GM19238 (cell line): ENCODE measurements at regions not wholly inside any gene's neighbourhood (a gene's known extent, or its start where the extent isn't known, plus 50 kb on each side); places are given as distances from the start of the nearest gene placed in this dataset.

ENCODE experiments used
- DNase-seq: peaks from one replicate; pipeline ENCODE4 v3.0.0; 2011; ENCODE audit warnings: low spot score; ENCODE audit not compliant: insufficient read length

DNA sequence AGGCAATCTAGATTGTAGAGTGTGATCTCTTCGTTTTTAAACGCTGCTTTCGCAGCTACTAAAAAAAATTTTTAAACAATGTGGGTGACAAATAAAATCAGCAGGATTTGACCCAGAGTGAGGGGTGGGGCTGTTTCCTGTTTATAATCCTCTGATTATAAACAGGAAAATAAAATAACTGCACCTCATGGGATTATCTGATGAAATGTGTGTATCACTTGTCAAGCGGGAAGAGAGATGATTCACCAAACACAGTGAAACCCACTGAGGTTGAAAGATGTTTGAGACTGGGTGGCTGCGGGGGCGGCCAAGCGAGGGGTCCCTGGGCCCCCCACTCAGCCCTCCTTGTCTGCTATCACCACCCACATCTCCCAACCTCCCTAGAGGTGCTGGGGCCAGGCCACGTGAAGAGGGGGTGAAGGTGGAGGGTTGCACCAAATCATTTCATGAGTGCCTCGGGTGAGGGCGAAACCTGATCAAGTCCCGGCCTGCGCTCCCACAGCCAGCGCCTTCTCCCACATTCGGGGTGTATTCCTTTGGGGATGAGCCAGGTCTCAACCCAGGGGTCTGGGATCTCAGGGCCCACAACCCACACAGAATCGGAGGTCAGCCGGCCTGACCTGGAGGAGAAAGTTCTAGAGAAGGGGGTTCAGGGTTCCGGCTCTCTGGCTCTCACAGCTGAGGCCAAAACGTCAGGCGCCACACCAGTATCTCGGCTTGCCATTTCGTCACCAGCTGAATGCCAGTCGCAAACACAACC is 212.5 kb downstream of the BMP7 start:
- DNase-seq, result no peak

DNA sequence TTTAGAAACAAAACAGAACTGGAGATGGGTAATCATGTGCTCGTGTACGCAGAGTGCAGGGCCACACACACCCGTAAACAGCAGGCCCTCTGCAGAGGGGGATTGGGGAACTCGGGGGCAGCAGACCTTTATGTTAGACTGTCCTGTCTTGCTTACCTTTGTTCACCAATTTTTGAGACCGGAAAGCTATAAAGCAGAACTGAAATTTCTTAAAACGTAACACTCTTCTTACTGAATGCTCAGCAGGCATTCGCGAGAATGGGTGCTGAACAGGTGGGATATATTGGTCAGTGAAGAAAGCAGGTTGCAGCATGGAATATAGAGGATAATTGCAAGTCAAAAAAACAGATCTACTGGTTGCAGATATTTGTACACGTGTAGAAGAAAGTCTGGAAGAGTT is 211.1 kb downstream of the BMP7 start:
- DNase-seq, result no peak

DNA sequence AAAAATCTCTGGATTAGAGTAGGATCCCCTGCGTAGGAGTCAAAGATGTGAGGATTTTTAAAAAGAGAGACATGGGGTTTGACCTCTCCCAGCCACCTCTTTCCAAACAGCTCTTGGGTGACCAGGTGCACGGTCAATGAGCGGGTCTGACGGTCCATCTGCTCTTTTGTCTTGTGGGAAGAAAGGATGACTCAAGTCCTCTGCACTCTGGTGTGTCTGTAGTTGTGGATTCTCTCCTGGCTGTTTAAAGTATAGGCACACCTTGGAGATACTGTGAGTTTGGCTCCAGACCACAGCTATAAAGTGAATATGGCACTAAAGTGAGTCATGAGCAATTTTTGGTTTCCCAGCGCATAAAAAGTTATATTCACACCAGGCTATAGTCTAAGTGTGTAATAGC is 209.8 kb downstream of the BMP7 start:
- DNase-seq, result no peak

DNA sequence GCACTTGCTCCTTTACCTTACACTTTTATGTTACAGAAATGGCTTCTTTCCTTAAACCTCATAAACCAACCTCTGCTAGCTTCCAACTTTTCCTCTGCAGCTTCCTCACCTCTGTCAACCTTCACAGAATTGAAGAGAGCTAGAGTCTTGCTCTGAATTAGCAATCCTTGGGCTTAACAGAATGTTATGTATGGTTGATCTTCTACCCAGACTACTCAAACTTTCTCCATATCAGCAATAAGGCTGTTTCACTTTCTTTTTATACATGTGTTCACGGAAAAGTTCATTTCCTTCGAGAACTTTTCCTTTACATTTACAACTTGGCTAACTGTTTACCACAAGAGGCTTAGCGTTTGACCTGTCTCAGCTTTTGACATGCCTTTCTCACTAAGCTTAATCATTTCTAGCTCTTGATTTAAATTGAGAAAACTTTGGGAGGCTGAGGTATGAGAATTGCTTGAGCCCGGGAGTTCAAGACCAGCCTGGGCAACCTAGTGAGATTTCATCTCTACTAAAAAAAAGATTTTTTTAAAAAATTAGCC is 207.3 kb downstream of the BMP7 start:
- DNase-seq, result no peak

DNA sequence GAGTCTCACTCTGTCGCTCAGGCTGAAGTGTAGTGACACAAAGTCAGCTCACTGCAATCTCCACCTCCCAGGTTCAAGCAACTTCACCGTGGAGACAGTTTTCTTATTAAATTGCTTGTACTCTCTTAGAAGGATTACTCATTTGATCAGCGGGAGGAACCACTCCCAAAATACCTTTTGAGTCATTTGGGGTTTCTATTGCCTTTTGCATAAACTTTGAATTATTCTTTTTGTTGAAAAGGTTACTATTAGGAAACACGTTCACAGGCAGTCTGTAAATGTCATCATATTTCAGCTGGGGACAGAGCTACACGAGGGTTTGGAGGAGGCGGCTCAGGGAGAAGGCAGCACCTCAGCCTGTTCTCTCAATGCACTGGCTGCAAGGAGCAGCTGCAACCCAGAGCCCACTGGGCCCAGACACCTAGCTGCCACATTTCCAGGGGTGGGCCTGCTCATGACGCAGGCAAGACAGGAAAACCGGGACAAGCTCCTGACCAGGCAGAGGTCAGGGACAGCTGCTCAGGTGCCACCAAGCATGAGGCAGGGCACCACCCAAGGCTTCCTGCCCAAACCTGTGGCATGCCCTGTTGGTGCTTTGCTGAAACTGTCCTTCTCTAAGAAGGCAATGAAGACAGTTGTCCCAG is 205.9 kb downstream of the BMP7 start:
- DNase-seq, result no peak

DNA sequence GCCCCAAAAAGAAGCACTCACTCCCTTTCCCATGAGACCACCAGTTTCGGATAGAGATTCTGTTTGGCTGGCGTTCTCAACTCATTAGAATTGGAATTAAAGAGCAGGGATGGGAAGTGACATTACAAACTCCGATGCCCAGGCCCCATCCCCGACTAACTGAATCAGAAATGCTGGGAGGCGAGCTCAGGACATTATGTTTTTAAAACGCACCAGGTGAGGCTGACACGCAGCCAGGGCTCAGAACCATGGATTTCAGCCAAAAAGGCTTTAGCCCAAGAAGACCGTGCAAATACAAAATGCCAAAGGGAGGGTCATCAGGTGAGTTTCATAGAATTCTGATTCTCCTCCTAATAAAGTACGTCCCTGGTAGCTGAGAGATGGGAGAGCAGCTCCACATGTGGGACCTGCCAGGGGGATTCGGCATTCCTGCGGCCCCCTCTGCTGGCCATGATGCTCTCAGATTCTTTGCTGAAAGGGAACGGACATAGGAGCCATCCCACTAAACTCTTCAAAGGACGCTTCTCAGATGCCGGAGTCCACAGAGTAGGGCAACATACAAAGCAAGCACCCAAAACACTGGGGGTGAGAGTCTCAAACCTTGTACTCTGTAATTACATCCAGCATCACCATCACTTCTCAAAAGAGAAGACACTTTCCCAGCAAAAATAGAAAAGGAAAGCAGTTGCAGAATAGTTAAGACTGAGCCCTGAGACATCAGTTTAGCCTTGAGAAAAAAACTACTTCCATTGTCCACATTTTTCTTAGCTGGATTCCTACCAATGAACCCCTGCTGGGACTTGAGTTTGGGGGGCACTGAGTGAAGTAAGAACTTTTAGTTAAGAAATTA is 205.2 kb downstream of the BMP7 start:
- DNase-seq, result no peak

DNA sequence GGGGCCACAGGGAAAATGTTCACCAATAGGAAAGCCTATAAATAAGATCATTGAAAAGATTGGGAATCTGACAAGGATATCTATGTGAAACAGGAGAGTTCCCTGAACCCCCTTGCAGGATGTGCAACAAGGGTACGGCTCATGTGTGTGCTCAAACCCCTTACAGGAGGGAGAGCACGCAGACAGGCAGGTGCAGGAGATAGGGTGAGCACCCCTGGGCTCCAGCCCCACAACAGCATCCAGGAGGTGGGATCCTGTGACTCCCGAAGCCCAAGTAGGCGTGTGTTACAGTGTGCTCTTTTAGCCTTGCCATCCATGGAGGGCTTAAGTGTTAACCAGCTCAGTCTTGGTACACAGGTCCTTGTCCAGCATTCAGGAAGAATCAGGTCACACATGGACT is 204.2 kb downstream of the BMP7 start:
- DNase-seq, result no peak

DNA sequence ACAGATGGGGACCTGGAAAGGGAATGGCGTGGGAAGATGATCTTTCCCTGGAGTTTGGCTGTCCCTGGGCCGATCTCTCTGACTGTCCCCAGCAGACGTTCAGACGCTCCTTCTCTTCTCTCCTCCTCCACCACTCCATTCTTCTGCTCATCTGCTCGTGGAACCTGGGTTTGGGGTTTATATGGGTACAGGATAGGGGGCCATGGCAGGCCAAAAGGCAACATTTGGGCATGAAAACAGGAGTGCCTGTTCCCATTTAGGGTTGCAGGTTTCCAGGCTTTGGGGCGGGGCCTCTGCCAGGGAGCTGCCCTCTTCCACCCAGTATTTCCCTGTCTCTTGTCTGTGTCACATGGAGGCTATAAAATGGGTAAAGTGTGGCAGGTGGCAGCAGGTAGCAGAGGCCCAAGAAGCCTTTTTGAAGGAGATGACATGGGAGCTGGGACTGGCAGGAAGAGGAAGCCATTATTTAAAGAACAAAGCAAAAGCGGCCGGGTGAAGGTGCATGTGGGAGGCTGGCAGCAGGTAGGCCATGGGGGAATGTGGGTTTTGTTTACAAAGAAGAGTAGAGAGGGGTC is 203.7 kb downstream of the BMP7 start:
- no peak for DNase-seq

DNA sequence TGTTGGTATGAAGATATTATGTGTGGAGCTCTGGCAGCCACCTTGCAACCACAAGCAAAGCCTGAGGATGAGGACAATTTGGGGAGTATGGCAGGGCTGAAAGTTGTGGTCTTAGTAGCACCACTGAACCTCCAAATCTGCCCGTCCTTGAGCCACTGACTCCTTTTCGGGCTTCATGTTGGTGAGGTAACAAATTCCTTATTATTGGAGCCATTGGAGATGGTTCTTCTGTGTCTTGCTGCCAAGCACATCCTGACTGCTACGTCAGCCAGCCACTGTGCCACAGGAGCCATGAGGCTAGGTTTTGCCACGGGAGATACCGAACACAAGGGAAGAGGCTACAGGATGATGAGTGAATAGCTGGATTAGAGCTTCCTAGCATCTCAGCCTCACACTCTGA is 201.6 kb downstream of the BMP7 start:
- no peak for DNase-seq

DNA sequence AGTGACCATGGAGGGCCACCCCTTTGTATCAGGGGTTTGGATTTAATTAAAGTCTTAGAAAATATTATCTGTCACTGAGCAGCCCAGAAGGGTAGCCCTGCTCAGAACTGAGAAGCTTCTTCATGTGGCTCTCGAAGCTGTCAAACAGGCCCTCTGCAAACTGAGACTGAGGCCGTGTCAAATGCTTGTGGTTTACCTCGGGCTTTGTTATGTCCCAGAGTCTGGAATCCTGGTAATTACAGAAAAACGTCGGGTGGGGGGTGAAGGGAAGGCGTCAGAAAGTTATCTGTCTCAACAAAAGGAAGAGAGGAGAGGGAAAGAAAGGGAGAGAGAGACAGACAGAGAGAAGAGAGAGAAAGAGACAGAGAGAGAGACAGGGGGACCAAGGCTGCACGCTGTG is 200.8 kb downstream of the BMP7 start:
- no peak for DNase-seq

DNA sequence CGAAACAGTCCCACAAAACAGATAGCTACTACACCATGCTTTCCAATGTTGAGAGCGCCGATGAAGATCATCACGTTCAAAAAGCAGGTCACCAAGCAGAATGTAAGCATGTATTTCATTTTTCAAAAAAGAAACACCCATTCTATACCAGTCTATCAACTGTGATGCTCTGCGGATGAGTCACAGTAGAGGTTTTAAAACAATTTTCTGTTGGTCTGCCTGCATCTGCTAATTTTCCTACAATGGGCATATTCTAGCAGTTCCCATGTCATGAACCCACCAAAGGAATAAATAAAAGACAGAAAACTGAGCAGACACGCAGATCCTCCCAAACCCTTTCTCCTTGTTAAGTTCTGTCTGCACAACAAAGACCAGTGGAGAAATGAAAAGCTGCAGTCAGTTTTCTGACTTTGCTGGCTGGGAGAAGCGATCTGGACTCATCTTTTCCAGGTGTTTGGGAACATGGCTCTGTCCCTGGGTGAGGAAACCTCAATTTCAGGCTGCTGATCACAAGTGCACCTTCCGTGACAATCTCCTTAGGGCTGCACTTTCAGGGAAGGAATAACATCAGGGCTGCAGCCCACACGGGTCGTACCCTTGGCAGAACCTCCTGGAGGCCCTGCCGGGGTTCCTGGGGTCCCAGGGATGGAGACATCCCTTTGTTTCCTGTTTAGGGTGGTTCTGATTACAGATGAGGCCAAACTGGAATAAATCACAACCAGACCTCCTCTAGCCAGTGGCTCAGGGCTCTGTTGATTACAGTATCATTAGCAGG is 200.1 kb downstream of the BMP7 start:
- no peak for DNase-seq

DNA sequence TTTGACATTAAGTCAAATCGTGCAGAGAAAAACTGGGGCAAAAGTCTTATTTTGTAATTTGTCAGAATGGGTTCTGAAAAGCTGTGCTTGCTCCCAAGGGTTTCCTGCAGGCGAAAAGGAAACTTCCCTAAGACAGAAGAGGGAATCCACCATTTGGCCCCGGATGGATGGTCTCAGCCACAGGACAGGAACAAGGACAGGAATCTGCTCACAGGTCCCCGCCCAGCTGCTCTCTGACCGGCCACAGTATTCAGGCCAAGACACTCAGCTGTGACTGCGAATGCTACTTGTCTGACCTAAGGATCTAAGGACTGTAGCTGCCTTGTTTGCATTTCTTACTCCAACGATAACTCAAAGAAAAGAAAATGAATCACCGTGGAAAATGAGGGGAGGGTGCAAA is 197.0 kb downstream of the BMP7 start:
- DNase-seq, result no peak

DNA sequence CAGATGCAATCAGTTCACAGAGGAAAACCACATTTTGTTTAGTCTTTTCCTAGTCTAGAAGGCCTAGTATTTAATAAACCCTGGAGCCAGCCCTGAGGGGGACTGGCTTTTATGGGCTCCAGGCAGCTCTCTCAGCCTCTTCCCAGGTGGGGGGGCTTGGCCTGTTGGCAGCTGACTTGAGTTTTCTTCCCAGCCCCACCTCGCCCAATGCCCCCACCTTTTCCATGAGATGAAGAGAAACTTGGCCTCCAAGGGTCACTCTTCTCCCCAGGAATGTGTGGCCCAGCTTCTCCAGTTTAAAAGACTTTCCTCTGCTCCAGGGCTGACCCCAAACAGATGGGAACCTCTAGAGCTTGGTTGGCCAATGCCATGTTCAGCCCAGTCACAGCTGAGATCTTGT is 196.1 kb downstream of the BMP7 start:
- DNase-seq, result no peak

DNA sequence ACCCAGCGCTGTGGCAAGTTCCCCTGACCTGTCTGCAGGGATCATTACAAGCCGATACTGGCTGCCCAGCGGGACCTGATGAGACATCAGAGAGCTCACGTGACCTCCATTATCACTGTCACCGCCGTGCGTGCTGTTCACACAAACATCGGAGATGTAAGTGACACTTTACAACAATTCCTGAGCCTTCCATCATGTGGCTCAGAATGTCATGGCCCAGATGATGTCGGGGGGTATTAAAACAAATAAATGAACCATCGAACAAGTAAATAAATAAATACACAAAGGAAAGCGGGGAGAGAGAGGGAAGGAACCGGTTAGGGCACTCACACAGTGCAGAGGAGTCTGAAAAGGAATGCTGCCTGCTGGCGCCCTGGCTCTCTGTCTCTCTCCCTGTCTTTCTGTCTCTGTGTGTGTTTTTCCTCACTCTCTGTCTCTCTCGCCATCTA is 195.1 kb downstream of the BMP7 start:
- no peak for DNase-seq

DNA sequence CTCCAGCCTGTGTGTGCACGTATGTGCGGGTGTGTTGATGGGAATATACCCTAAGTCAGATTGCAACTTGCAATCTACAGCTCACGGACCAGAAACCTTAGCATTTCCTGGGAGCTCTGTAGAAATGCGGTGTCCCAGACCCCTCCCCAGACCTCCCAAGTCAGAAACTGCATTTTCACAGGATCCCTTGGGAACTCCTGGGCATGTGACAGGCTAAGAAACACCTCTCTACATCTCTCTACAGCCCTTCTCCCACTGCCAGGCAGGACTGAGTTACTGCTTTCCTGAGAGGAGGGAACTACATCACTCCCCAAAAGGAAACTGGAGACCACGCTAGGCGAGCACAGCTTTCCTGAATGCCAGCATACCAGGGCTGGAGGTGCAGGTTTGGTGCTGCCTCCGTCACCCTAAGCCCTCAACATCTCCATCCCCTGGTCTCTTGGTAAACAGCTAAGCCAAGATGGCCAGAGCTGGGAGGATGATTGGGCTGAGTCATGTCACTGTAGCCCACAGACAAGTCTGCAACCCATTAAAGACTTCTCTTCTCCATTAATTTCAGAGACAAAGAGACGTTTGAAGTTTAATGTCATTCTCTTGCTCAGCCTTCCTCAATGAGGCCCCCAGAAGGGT is 194.4 kb downstream of the BMP7 start:
- no peak for DNase-seq

DNA sequence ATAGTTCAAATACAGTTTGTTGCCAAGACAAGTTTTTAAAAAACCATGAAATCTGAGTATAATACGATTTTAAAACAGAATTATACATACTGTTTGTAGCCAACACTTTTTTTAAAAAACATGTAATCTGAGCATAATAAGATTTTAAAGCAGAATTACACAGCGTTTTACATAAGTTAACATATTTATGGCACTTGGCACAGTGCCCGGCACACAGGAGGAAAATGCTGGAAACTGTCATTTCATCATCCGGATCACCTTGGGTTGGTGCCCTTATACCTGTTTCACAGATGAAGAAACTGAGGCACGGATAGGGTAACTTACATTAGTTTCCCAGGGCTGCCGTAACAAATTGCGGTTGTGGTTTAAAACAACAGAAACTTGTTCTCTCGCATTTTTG is 193.0 kb downstream of the BMP7 start:
- DNase-seq, result no peak

DNA sequence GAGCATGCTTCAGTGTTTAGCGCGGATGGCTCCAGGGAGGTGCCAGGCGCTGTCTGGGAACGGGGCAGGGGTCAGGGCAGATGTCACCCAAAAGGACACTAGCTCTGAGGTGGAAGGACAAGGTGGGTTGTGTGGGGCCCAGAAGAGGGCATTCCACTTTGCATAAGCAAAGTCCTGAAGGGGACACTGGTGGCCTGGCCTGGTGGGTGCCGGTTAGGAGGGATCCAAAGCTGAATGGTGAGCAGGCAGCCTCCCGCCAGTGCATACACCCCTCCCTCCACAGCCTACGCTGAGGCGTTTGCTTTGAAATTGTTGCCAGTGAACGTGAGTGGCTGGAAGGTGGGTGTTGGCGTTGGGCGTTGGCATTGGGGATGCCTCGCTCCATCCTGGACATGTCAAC is 192.1 kb downstream of the BMP7 start:
- DNase-seq, result no peak

DNA sequence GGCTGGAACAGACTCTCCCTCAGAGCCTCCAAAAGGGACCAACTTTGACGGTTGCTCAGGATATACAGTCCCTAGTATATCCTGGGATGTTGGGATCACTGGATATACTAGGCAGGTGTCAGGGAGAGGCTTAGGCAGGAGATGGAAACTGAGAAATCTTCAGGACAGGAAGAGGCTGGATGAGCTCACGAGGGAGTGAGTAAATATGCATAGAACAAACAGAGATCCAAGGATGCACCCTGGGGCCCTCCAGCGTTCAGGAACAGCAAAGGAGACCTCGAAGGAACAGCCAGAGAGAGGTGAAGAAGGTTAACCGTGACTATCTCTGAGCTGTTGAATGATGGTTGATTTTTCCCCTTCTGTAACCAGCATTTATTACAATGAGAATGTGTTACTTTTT is 191.3 kb downstream of the BMP7 start:
- DNase-seq, result no peak

DNA sequence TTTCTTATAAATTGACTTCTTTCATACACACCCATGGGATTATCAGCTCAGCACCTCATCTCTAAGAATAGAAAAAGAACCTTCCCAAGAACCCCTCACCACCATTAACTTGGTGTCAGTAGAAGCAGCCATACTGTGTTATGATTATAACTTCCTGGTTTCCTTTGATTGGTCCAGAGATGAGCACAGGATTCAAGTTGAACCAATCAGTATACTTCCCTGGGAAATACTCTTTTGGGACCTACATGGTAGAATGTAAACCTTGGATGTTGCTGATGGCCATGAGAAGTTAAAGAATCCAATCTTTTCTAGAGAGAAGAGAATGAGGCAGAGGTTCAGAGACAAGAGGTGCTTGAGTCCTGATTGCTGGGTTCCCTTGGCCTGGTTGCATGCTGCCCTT is 190.8 kb downstream of the BMP7 start:
- no peak for DNase-seq

DNA sequence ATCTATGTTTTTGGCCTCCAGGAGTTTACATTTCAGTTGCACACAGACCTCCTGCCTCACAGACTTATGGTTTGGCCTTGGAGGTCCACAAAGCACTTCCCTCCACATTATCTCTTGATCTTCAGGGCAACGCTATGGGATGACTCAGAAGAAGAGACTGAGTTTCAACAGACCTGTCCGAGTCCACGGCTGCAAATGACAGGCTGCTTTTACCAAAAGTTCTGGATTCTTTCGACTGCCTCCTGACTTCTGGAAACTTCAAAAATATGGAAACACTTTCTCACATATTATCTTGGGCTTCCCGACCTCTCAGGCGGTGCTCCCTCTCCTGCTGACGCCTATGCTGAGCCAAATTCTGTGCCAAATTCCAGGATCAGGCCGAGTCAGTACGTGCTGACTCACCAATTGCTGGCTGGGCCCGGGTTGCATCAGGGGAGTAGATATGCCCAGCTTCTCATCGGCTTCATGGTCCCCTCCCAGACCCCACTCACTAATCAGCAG is 190.2 kb downstream of the BMP7 start:
- no peak for DNase-seq
